Heart right ventricle (tissue), 16 donors: ENCODE measurements at regions not wholly inside any gene's neighbourhood (a gene's known extent, or its start where the extent isn't known, plus 50 kb on each side); places are given as distances from the start of the nearest gene placed in this dataset.

ENCODE experiments used
- ATAC-seq, 8 donors: fragments of 200-7000 bp; cut with Tn5 transposase; one replicate each; pipeline ENCODE4 v1.9.1; 2020; ENCODE audit warnings: mild to moderate bottlenecking in 8 of 8, moderate library complexity in 8 of 8, moderate number of reproducible peaks in 1 of 8
- DNase-seq, 2 donors: peaks; one replicate each; pipeline ENCODE4 v3.0.0-alpha.2; 2020
- H3K27ac ChIP-seq, 10 donors: fragments of 200-600 bp; sonication (generic) in 2 of 10; one replicate each; pipeline versions ENCODE4 v1.5.0 to v1.8.0; 2020 to 2022; ENCODE audit warnings: mild to moderate bottlenecking in 3 of 10
- H3K27me3 ChIP-seq, 7 donors: fragments of 200-600 bp; one replicate each; pipeline ENCODE4 v1.8.0; 2021 to 2022; ENCODE audit warnings: mild to moderate bottlenecking in 2 of 7
- H3K36me3 ChIP-seq, 9 donors: fragments of 200-600 bp; sonication (generic) in 1 of 9; one replicate each; pipeline versions ENCODE4 v1.5.0 to v1.8.0; 2020 to 2022; ENCODE audit warnings: mild to moderate bottlenecking in 2 of 9
- H3K4me1 ChIP-seq, 9 donors: fragments of 200-600 bp; sonication (generic) in 1 of 9; one replicate each; pipeline versions ENCODE4 v1.5.0 to v1.8.0; 2020 to 2022; ENCODE audit warnings: mild to moderate bottlenecking in 4 of 9
- H3K4me3 ChIP-seq, 10 donors: fragments of 200-600 bp; sonication (generic) in 2 of 10; one replicate each; pipeline versions ENCODE4 v1.5.0 to v1.8.0; 2020 to 2022; ENCODE audit warnings: mild to moderate bottlenecking in 7 of 10, moderate library complexity in 2 of 10
- H3K9me3 ChIP-seq, 11 donors: fragments of 200-600 bp in 10 of 11; sonication (generic) in 2 of 11; one replicate each; pipeline versions ENCODE4 v1.5.0 to v1.8.0; 2013 to 2022; ENCODE audit warnings: mild to moderate bottlenecking in 2 of 11, control low read depth in 1 of 11, moderate library complexity in 1 of 11
- WGBS, 2 donors: extraction: QIAGEN DNeasy Blood & Tissue Kit; methylation state at CpG; one replicate each; pipeline ENCODE4 v1.1.7; 2013; ENCODE audit warnings: inconsistent platforms in 1 of 2; 5-methylcytosine and 5-hydroxymethylcytosine counted together
- intact Hi-C, 10 donors: fragments of 100-400 bp; cut with DNase I; formaldehyde crosslinking; loops; one replicate each; pipeline versions ENCODE4 v1.11.1 to v1.14.2; 2022
- TF ChIP-seq, protein P1 (sequence below), 9 donors: fragments of 200-600 bp; sonication (generic) in 2 of 9; IDR thresholded peaks; one replicate each; pipeline versions ENCODE4 v1.5.0 to v1.8.0; 2021 to 2022; ENCODE audit warnings: antibody characterized with exemption in 9 of 9, mild to moderate bottlenecking in 5 of 9, moderate library complexity in 1 of 9
- donor health status: Arrhythmogenic right ventricular cardiomyopathy.
- donor health status: ischemic (EF 13 %, LVEDD 7.1; RV severe dilation, severe dysfunction).
- donor health status: healthy with polysubstance abuse.
- donor health status: DM: no; HTN: yes; CAD: no.
- donor health status: DM: no; HTN: no; CAD: no.
- donor health status: ischemic (EF 25% LVEDD 6.9; RV normal size, moderate dysfunction).
- donor health status: ischemic (EF 25% LVEDD 5.7; RV mildly dilated, moderate dysfunction).
- donor health status: healthy.
- donor health status: DM: yes; HTN: yes; CAD: no.
- donor health status: Ischemic cardiomyopathy.
- donor health status: ischemic (EF 35%, LVEDD 5.7; RV mildly dilated, moderate dysfunction).
- donor health status: nonischemic (EF 11% LVEDD 7.7; RV severe dilation, severe dysfunction).
- donor health status: DM: yes; HTN: yes; CAD: no.
- donor health status: PGD.
- donor health status: ischemic (EF 29% LVEDD 5.4; RV normal size, mild dysfunction).
- donor health status: nonischemic (EF 23%, LVEDD 6.1; RV moderate dilation, normal function).

DNA sequence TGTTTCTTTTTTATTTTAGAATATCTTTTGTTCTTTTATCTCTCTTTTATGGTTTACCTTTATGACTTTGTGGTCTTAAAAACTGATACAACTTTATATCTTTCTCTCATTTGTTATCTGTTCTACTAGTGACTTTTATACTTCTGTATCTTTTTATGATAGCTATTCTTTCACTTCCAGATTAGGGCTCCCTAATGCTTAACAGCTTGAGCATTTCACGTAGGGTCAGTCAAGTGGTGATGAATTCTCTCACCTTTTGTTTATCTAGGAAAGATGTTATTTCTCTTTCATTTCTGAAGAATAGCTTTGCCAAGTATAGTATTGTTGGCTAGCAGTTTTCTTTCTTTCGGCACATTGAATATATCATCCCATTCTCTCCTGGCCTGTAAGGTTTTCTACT lies 123.6 kb downstream of the NUDT12 start:
- Histone ChIP-seq H3K27ac (no peak overlapping the region), H3K27me3 (no peaks in the 10 kb centered on the region), H3K36me3 (no peaks in the 10 kb centered on the region), H3K4me3 (no peak overlapping the region), H3K4me1 (peaks cover 0 to 21% (median 5%) of the 10 kb centered on the region in 9 donors), H3K9me3 (peaks cover 0 to 35% (median 17%) of the 10 kb centered on the region in 11 donors)
- 38 to 66% methylated on average over 2 of the region's 2 CpGs for WGBS, 2 donors
- TF ChIP-seq, protein P1, sequence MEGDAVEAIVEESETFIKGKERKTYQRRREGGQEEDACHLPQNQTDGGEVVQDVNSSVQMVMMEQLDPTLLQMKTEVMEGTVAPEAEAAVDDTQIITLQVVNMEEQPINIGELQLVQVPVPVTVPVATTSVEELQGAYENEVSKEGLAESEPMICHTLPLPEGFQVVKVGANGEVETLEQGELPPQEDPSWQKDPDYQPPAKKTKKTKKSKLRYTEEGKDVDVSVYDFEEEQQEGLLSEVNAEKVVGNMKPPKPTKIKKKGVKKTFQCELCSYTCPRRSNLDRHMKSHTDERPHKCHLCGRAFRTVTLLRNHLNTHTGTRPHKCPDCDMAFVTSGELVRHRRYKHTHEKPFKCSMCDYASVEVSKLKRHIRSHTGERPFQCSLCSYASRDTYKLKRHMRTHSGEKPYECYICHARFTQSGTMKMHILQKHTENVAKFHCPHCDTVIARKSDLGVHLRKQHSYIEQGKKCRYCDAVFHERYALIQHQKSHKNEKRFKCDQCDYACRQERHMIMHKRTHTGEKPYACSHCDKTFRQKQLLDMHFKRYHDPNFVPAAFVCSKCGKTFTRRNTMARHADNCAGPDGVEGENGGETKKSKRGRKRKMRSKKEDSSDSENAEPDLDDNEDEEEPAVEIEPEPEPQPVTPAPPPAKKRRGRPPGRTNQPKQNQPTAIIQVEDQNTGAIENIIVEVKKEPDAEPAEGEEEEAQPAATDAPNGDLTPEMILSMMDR (IDR thresholded peaks at IDR 0.05) = no peak
- intact Hi-C loops = no loop called here
- DNase-seq (no peak), ATAC-seq (no peak)

DNA sequence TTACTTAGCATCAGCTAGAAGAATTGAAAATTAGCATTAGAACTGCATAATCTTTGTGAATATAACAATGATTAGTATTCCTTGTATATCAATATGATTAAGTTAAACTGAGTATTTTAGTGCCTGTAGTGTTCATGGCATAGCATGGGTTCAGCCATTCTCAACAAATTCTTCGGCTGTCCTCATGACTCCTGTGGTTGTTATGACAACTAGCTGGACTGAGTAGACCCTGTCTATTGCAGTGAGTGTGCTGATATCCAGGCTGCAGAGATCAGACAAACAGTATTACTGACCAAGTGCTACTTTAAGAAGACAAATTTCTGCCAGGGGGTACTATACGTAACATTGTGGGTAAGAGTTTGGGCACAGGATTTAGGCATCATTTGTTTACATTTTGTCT lies 125.9 kb downstream of the NUDT12 start:
- no peaks in the 10 kb centered on the region for H3K27me3 ChIP-seq
- H3K9me3 ChIP-seq = peaks cover 0 to 35% (median 17%) of the 10 kb centered on the region in 11 donors
- peaks cover 0 to 17% (median 5%) of the 10 kb centered on the region in 9 donors for H3K4me1 ChIP-seq
- 92 to 93% methylated on average over 2 of the region's 2 CpGs for WGBS, 2 donors
- intact Hi-C loops = no loop called here
- H3K36me3 ChIP-seq = no peaks in the 10 kb centered on the region
- ATAC-seq (no peak), DNase-seq (no peak)
- H3K27ac ChIP-seq = no peak overlapping the region
- H3K4me3 ChIP-seq = no peak overlapping the region
- TF ChIP-seq, protein P1 (IDR thresholded peaks at IDR 0.05) = no peak

DNA sequence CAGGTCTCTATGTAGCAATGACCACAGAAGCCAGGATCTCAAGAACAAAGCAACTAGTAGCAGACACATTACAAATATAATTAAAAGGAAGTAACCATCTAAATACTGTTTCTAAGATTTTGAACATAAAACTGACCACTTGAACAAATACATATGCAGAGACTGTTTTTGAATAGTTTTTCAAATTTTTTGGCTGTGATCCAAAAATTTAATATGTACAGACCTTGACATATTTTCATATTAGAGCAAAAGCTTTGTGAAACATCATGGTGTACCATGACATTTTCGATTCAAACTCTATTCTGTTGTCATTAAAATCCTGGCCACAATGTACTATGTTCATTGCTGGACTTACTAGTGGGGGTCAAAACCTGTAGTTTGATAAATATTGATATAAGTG lies 126.5 kb downstream of the NUDT12 start:
- H3K9me3 ChIP-seq = peaks cover 0 to 34% (median 17%) of the 10 kb centered on the region in 11 donors
- WGBS, 2 donors = 64 to 65% methylated on average over 1 of the region's 1 CpG
- H3K4me3 ChIP-seq = no peak overlapping the region
- no peaks in the 10 kb centered on the region for H3K27me3 ChIP-seq
- ATAC-seq (no peak), DNase-seq (no peak)
- intact Hi-C loops = no loop called here
- no peak overlapping the region for H3K27ac ChIP-seq
- H3K4me1 ChIP-seq = peaks cover 0 to 12% (median 5%) of the 10 kb centered on the region in 9 donors
- H3K36me3 ChIP-seq = no peaks in the 10 kb centered on the region
- TF ChIP-seq, protein P1 (IDR thresholded peaks at IDR 0.05) = no peak

DNA sequence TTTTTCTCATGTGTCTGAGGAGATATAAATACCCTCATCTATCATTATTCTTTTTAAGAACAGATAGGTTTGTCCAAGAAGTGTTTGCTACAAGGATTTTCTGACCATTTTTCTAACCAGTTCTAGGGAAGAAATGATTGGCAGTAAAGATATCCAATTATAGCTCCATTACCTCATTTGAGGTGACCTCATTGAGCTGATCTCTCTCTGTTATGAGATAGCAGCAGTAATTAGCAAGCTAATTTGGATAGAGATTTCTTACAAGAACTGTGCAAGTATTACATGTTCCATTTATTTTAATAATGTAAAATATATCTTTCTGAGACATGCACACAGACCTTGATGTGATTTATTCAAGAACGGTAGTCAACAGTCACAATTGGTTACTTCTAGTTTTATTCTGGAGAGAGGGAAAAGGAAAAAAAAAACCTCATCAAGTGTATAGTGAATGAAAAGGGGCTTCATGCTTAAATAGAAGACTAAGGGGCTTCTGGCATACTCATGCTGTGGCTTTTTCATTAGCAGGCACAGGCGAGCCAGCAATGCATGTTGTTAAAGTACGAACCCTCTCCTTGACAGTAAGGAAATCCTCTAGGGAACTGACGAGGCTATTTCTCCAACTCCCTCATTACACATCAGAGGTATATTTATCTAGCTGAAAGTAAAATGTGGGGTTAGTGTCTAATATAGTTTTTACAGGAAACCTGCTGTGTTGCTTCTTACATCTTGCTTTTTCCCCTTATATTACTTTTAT lies 127.3 kb downstream of the NUDT12 start:
- no peak for DNase-seq
- H3K27ac ChIP-seq = no peak overlapping the region
- intact Hi-C loops = no loop called here
- H3K27me3 ChIP-seq = no peaks in the 10 kb centered on the region
- peaks cover 0 to 26% (median 16%) of the 10 kb centered on the region in 11 donors for H3K9me3 ChIP-seq
- TF ChIP-seq, protein P1 (IDR thresholded peaks at IDR 0.05) = no peak
- no peaks in the 10 kb centered on the region for H3K36me3 ChIP-seq
- 50 to 68% methylated on average over 4 of the region's 4 CpGs for WGBS, 2 donors
- peak in 1 of 8 donors; percentile 51 for ATAC-seq
- peaks cover 0 to 10% (median 4%) of the 10 kb centered on the region in 9 donors for H3K4me1 ChIP-seq
- no peak overlapping the region for H3K4me3 ChIP-seq
